ENCODE measurements at regions not wholly inside any gene's neighbourhood (a gene's known extent, or its start where the extent isn't known, plus 50 kb on each side); places are given as distances from the start of the nearest gene placed in this dataset.

DNA sequence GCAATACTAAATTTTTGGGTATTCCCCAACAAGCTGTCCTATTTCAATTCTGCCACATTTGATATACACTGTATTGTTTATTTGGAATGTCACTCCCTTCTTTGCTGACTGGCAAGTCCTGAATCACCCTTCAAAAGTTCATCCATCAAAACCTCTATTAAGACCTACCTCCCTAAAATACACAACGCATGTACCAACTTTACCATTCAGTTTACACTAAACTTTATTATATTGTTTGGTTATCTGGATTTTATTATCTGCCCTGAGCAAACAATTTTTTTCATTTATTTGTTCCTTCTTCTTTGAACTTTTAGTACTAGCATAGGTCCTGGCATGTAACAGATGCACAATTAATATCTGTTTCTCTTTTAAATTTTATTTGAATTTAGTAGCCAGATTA lies 958.2 kb upstream of the ADGRB3 start:
- no peak for DNase-seq

DNA sequence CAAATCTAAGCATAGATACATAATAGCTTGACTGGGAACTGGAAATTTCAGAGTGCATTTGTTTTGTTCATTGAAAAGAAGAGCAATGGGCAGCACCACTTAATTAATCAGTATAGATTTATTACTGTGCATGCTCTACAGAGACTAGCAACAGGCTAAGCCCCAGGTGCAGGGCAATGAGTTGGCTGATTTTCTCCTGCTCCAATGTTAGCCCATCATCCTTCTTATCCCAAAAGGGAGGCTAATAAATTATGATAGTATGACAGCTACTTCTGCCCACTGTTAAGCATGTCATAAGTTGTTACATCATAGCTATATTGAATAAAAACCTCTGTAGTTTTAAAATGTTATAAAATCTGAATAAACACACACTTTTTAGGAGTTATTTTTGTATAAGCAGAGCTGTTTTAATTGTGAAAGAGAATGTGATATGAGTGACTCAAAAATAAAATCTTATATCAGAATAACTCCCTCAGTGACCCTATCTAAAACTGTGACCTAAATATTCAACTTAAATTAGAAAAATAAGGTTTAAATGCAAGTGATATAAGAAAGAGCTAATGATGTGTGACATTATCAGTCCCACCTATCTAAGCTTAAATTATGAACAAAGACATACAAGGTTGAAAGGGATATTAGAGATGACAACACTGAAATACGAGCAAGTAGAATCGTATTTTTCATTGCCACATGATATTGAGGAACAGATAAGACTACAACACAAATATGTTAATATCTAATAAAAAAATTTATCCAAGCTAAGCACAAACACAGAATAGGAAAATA lies 967.3 kb upstream of the ADGRB3 start:
- no peak for DNase-seq

DNA sequence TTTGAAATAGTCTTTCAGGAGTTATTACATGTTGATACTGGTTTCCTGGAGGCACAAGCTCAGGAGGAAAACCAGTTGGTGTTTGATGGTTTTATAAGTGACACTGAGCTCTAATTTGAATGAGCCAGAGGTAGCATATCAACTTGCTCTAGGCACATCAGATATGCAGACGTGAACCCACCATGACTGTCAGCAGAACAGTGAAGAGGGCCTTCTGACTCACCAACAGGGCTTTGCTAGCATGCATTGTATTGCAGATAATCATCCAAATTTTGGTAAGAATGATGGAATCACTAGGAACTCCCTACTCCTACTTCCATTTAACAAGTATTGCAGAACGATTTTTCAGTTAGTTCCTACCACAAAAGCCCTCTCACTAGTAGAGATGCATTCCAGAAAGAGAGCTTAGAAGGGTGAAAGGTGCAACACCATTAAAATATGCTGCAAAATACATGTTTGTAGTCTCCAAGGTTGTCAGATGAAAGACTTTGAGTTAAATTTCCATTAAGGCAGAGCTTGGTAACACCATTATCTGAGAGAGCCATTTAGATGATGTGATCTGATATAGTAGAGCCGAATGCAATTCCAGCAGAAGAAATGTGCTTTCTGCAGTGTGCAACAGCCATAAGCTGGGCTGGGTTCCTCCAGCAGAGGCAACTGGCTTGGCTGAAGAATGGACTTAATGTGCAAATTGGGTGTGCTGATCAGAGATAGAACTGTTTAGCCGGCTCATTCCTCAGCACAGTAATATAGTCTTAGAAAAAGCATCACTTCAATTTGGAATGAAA lies 968.7 kb upstream of the ADGRB3 start:
- DNase-seq = no peak

DNA sequence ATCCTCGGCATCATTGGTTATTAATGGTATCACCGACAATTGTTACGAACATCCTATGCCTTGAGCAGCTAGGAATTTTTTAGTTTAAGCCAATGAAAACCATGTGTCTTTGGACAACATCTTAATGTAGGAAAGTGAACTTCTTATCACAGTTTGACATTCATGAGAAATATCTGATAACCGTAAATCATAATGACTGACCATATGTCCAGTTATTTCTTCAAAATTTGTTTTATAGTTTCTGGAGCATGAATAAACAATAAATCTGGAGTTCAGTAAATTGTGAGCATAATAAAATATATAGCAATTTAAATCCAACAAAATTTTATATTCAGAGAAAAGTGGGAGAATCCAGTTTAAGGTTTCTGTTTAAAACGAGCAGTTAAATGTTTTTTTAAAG lies 970.1 kb upstream of the ADGRB3 start:
- DNase-seq = no peak

DNA sequence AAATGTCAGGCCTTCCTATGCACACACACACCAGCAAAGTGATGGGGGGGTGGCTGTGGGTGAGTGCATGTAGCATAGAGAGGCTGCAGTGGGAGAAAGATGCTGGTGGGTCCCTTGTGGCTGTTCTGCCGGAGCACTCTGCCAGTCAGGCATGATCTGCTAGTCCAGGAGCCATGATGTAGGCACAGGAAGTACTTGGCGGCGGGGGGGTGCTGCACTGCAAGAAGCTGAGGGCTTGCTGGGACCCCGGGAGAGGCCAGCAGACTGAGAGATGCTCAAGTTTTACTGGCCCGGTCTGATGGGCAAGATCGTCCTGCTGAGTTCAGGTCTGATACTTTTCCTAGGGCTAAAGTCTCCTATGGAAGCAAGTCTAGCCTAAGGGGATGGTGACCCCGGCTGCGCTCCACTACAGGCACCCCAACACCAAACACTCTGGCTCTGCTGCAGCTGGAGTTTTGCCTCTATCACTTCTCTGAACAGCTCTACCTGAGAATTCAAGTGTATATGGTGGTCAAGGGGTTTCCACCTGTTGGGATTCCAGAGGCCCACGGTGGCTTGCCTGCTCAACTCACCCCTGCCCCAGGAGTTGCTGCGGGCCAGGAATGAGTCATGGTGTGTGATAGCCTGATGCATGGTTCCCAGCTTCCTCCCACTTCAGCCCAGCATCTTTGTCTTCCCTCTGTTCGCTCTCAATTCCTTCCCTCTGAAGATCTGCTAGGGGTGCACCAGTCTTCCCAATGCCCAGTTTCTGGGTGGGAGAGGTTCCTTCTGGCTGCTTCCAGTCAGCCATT lies 971.8 kb upstream of the ADGRB3 start:
- no peak for DNase-seq

DNA sequence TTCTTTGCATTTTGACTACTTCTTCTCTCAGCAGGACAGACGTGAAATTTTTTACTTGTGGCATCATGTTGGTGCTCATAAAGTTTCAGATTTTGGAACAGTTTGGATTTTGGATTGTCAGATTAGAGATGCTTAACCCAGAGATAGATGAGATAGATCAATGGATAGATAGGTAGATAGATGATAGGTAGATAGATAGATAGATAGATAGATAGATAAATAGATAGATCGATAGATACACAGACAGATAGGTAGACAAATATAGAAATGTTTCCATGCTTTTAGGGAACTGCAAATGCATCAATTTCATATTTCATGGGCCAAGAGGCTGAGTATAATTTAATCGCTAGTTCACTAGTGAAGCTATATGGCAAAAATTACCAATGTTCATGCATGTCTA lies 981.5 kb upstream of the ADGRB3 start:
- no peak for DNase-seq

DNA sequence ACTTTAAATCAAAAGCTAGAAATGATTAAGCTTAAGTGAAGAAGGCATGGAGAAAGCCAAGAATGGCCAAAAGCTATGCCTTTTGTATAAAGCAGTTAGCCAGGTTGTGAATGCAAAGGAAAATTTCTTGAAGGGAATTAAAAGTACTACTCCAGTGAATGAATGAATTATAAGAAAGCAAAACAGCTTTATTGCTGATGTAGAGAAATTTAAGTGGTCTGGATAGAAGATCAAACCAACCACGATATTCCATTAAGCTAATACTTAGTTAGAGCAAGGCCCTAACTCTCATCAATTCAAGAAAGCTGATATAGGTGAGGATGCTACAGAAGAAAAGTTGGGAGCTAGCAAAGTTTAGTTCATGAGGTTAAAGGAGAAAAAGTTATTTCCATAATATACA lies 988.5 kb upstream of the ADGRB3 start:
- no peak for DNase-seq

DNA sequence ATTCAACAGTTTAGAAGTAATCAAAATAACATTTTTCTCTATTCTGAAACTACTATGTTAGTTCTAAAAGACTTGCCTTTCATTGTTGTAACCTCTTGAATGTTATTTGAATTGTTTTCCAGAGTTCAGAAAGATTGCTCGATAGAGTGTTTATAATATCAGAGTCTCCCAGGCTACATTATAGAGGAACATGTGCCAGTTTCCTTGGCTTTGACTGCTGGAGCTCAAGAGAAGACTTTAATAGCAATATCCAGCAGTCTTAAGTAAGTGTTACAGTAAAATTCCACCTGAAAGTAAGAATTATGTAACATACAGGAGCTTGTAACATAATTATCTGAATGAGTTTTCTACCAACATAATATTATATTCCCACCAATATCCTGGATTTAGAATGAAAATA lies 991.8 kb upstream of the ADGRB3 start:
- no peak for DNase-seq

DNA sequence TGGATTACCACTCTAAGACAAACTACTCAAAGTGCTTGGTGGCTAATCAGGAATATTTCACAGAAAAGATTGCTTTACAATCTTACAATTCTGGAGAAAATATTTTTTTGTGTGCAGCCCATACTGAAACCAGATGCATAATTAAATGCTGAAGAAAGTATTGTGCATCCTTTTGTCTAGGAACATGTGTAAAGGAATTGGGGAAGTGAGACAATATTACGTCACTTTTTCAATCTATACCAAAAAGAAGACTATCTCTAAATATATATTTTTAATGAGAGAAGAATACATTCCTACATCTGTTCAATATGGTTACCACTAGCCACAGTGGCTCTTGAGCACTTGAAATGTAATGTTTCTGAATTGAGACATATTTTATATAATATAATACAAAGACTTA lies 992.5 kb upstream of the ADGRB3 start:
- no peak for DNase-seq

DNA sequence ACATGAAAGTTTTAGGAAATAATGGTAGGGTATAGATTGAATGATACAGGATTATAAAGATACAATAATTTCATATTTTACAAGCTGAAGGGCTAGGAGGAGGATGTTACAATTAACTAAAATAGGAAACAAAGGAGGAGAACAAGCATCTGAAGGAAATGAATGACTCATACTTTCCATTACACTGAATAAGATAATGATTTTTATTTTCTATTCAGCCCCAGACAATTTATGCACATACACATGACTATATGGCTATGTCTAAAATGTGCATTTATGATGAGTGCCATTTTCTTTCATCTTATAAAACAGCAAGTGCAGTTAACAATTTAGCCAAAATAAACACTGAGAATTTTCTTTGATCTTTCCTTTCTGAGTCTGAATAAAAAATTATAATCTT lies 994.6 kb upstream of the ADGRB3 start:
- DNase-seq = no peak

DNA sequence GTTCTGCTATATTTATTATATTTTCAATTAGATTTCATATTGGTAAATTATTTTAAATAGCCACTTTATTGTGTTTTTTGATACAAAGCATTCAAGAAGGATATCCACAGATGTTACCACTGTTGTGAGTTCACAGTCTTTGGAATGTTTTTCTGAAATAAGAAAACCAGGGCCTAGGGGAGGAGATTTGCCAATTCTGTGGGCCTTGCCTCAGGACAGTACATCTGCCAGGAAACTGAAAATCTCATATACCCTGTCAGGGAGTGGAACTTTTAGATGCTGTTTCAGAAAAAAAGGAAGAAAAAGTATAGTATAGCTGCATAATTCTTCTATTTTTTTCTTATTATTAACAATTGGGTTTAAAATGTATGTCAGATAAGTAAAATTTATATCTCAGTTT lies 995.9 kb upstream of the ADGRB3 start:
- no peak for DNase-seq

DNA sequence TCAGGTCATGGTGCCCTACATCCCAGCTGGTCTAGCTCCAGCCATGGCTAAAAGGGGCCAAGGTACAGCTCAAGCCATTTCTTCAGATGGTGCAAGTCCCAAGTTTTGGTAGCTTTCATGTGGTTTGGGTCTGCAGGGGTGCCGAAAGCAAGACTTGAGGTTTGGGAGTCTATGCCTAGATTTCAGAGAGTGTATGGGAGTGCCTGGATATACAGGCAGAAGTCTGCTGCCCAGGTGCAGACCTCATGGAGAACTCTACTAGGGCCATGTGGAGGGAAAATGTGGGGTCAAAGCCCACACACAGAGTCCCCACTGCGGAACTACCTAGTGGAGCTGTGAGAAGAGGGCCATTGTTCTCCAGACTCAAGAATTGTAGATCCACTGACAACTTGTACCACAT lies 1000.9 kb upstream of the ADGRB3 start:
- DNase-seq = no peak

DNA sequence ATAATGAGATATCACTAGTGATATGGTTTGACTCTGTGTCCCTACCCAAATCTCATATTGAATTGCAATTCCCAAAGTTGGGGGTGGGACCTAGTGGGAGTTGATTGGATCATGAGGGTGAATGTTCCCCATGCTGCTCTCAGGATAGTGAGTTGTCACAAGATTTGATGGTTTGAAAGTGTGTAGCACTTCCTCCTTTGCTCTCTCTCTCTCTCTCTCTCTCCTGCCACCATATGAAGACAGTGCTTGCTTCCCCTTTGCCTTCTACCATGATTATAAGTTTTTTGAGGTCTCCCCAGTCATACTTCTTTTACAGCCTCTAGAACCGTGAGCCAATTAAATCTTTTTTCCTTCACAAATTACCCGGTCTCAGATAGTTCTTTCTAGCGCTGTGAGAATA lies 1002.0 kb upstream of the ADGRB3 start:
- DNase-seq = no peak

DNA sequence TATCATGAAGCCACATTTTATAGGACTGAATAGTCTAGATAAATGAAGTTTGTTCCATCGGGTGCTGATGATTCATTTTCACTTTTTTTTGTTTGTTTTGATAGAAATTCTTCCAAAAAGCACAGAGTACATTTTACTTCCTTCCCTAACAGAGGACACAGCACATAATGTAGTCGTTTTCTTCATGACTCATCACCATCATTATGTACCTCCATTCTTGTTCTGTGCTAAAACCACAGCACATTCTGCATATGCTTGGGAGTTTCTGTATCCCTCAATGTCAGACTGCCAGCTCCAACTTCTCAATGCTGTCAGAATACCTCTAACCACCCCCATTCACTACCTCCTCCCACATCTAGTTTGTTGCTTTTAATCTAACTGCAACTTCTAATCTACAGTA lies 1004.9 kb upstream of the ADGRB3 start:
- peak in 12 of 58 donors; percentile 2 to 61 (median 10) for DNase-seq

DNA sequence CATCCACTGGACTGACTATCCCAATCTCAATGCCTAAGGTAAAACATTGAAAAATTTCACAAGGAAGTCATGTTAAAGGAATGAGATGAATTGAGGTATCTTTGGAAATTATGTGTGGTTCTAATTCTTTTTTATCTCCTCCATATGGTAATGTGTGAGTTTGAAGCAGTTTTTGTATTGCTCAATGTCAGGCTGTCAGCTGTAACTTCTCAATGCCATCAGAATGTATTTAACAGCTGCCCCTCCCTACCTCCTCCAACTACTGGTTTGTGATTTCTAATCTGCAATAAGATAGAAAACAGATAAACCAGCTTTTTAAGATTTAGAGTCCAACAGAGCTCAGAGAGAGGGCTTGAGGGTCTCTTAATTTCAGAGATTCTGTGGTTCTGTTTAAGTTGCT lies 1005.8 kb upstream of the ADGRB3 start:
- DNase-seq = no peak

DNA sequence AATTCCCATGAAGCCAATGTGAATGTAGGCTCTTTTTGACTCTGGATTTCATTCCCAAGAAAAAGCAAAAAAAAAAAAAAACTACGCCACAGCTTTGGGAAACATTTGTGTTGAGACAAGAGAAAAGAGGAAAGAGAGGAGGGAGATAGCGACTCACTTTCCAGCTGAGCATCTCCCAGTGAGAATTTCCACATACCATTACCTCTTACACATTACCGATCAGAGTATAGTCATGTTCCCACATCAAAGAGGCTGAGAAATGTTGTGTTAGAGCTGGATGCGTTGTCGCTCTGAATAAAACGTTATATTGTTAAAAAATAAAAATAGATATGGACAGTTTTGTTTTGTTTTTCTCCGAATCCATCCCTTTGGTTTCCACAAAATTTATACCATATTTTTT lies 1019.3 kb upstream of the ADGRB3 start:
- DNase-seq = no peak

DNA sequence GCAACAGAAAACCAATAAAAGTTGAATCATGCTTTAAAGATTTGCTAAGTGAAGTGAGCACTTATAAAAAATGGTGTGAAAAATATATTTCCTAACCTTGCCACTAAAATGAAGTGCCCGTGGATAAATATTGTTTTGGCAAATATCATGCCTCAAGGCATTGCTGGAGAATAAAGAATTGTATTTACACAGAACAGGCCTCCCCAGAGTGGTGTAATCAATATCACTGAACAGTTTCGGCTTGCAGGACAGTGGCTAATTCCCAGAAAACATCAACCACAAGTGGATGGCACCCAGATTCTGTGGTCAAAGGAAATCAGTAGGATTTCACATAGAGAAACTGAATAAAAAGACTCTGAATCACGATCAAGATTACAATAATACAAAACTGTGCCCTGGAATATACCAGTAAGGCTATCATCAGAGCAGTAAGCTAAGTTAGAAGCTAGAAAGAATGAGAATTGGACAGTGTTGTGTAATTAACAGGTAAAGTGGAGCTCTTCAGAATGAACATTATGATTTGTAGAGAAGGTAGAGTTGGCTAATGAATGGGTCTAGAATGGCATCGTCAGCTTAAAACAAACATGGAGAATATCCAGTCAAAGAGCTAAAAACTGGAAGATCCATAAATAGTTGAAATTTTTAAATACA lies 1026.9 kb upstream of the ADGRB3 start:
- DNase-seq = no peak

DNA sequence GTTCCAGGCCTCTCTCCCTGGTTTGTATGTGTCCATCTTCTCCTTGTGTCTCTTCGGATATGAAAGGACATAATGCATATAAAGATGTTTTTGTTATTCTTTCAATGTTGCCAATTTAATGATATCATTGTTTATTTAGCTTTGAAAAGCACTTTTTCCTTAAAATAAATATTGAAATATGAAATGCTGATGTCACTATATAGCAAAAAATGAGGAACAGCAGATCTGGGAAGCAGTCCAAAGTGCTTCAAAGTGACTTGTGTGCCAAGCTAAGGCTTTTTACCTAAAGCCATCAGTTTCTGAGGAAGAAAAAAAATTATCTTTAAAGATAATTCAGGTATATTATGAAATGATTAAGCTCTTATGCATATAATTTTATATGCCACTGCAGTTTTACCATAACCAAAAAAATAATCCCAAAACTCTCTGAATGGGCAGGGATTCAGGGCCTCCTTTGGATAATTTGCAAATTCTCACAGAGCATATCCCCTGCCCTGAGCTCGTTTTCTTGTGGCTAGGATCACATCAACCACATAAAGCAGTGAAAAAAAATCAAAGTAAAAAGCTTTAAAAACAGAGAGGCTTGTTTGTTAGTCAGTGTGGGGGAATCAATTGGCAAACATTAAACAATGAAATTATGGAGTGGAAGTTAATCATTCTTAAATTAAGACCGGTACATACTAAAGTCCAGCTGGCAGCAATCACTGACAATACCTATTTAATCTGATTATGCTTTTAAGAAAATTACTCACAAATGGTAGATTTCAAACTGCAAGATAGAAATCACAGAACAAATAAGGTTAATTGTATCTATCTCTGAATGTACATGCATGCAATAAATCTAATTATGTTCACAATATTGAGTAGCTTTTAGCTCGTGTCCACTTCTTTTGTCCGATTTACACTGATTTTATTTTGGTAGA lies 1027.9 kb upstream of the ADGRB3 start:
- DNase-seq = no peak

DNA sequence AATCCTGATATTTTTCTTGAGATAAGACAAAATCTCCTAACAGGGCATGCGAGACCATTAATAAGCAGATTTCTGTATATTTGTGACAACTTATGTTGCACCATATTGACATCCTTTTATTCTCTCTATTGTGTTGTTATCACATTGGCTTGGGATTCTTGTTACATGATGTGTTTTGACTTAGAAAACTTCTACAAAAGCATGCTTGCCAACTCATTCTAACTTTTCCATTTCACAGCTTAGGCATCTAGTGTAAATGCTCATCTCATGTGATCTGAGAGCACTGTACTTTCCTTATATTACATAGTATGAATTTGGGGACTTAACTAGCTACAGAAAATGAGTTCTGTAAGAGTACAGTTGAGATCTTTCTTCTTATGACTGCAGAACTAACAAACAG lies 1040.7 kb upstream of the ADGRB3 start:
- DNase-seq = no peak

DNA sequence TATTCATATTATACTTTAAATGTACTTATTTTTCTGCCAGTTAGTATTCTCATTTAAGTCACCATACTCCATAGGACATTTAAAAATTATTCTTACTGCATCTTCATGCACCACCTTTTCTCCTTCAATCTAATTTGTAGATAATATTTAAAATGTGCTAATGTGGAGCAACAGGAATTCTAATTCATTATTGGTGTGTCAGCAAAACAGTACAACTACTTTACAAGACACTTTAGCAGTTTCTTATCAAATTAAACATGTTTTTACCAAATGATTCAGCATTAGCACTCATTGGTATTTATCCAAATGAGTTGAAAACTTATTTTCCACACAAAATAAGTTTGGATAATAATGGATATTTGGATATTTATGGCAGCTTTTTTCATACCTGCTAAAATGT lies 1041.8 kb upstream of the ADGRB3 start:
- no peak for DNase-seq

DNA sequence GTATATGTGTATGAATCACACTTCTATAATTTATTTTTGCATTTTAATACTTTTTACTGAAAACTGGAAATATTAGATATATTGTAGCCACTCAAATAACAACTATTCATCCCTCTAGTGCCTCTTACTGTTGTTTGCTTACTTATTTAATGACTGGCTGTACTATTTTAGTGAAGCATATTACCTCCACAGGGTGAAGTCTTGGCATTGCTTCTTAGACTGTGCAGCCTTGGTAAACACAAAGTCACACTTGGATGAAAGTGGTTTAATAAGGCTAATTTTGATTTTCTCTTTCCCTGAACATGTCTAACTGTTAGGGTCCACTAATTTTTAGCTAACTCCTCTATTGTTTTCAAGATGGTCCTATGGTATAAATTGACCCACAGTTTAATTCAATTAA lies 1043.2 kb upstream of the ADGRB3 start:
- DNase-seq = no peak

All from anterior cingulate cortex (tissue), 58 donors.